Fibroblast of lung (primary cell): ENCODE measurements at regions not wholly inside any gene's neighbourhood (a gene's known extent, or its start where the extent isn't known, plus 50 kb on each side); places are given as distances from the start of the nearest gene placed in this dataset.
"Not testable (repeated sequence)": the region's sequence is repeated elsewhere in the genome, so short reads cannot be mapped to it uniquely, and the experiment has no call there.

Experiments used
- EZH2 ChIP-seq: IDR thresholded peaks from 2 replicates; pipeline ENCODE4 v1.5.1; 2012; ENCODE audit warnings: low read length, control low read depth, mild to moderate bottlenecking; ENCODE audit errors: missing control alignments
- TF ChIP-seq, protein P1 (sequence below), 2 donors: IDR thresholded peaks in 1 of 2; conservative IDR thresholded peaks in 1 of 2; 1 replicate in 1 of 2; 2 replicates in 1 of 2; pipeline ENCODE4 v1.5.1; 2011 to 2012; ENCODE audit warnings: low read length in 2 of 2, control low read depth in 1 of 2, inconsistent platforms in 1 of 2, low read depth in 1 of 2, mild to moderate bottlenecking in 1 of 2

DNA sequence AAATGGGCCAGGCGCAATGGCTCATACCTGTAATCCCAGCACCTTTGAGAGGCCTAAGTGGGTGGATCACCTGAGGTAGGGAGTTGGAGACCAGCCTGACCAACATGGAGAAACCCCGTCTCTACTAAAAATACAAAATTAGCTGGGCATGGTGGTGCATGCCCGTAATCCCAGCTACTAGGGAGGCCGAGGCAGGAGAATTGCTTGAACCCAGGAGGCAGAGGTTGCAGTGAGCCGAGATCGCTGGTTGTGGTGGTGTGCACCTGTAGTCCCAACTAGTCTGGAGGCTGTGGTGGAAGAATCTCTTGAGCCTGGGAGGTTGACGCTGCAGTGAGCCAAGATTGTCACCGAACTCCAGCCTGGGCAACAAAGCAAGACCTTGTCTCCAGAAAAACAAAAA, 50.5 kb upstream of the ZNF217 start:
- TF ChIP-seq, protein P1, sequence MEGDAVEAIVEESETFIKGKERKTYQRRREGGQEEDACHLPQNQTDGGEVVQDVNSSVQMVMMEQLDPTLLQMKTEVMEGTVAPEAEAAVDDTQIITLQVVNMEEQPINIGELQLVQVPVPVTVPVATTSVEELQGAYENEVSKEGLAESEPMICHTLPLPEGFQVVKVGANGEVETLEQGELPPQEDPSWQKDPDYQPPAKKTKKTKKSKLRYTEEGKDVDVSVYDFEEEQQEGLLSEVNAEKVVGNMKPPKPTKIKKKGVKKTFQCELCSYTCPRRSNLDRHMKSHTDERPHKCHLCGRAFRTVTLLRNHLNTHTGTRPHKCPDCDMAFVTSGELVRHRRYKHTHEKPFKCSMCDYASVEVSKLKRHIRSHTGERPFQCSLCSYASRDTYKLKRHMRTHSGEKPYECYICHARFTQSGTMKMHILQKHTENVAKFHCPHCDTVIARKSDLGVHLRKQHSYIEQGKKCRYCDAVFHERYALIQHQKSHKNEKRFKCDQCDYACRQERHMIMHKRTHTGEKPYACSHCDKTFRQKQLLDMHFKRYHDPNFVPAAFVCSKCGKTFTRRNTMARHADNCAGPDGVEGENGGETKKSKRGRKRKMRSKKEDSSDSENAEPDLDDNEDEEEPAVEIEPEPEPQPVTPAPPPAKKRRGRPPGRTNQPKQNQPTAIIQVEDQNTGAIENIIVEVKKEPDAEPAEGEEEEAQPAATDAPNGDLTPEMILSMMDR (conservative IDR thresholded peaks at IDR 0.05 in 1 of 2, IDR thresholded peaks at IDR 0.05 in 1 of 2; ENCODE audit: low read depth in 1 of 2, low read length in 2 of 2): not testable (repeated sequence)
- not testable (repeated sequence) for TF ChIP-seq EZH2
